H1 (cell line): ENCODE measurements at regions not wholly inside any gene's neighbourhood (a gene's known extent, or its start where the extent isn't known, plus 50 kb on each side); places are given as distances from the start of the nearest gene placed in this dataset.

ENCODE experiments used
- CTCF ChIA-PET: fragments of 300-600 bp; sonication (Branson Sonifier 250); formaldehyde crosslinking; loops from one replicate; lab custom pipeline; 2021; ENCODE audit not compliant: partially characterized antibody; lab: Charles Lee
- POLR2A ChIA-PET: fragments of 300-600 bp; sonication (Branson Sonifier 250); formaldehyde crosslinking; loops from one replicate; lab custom pipeline; 2021; ENCODE audit warnings: inconsistent platforms; ENCODE audit not compliant: partially characterized antibody; lab: Charles Lee
- DNase-seq, 2 experiments: peaks; one replicate each; pipeline versions ENCODE4 v3.0.0 to v3.0.0-alpha.2; 2010 to 2022; ENCODE audit warnings: low spot score in 2 of 2, low read depth in 1 of 2, mixed read lengths in 1 of 2
- FAIRE-seq: peaks from 2 replicates; lab custom pipeline; 2011; peaks lifted over from hg19 to GRCh38; lab: Jason Lieb, UNC
- H2AFZ ChIP-seq: 2 replicates; pipeline ENCODE4 v1.8.1; 2012; ENCODE audit warnings: low read length, inconsistent platforms
- H2AK5ac ChIP-seq: 2 replicates; pipeline ENCODE4 v1.6.1; 2013; ENCODE audit warnings: low read depth, low read length
- H2BK120ac ChIP-seq: replicated peaks from 2 replicates; pipeline ENCODE3; 2013; ENCODE audit warnings: low read depth, low read length, inconsistent platforms
- H2BK12ac ChIP-seq: 2 replicates; pipeline ENCODE4 v1.6.1; 2013; ENCODE audit warnings: low read depth, low read length
- H2BK15ac ChIP-seq: 2 replicates; pipeline ENCODE4 v1.6.1; 2013; ENCODE audit warnings: low read length
- H2BK20ac ChIP-seq: 2 replicates; pipeline ENCODE4 v1.6.1; 2013; ENCODE audit warnings: low read length
- H2BK5ac ChIP-seq: 2 replicates; pipeline ENCODE4 v1.6.1; 2013; ENCODE audit warnings: low read depth, low read length
- H3K14ac ChIP-seq: 2 replicates; pipeline ENCODE4 v1.6.1; 2013; ENCODE audit warnings: inconsistent platforms; ENCODE audit not compliant: insufficient read length
- H3K18ac ChIP-seq: 2 replicates; pipeline ENCODE4 v1.6.1; 2013; ENCODE audit warnings: low read length; ENCODE audit errors: extremely low read depth
- H3K23ac ChIP-seq: 2 replicates; pipeline ENCODE4 v1.6.1; 2013; ENCODE audit warnings: inconsistent platforms; ENCODE audit not compliant: insufficient read length
- H3K23me2 ChIP-seq: 2 replicates; pipeline ENCODE4 v1.6.1; 2013; ENCODE audit warnings: low read depth, low read length
- H3K27ac ChIP-seq: 2 replicates; pipeline ENCODE4 v1.6.1; 2011; ENCODE audit warnings: low read depth, low read length, inconsistent platforms
- H3K27me3 ChIP-seq, 4 experiments: replicated peaks in 1 of 4; 1 replicate in 1 of 4; 2 replicates in 3 of 4; pipeline versions ENCODE4 v1.6.1 to v1.8.1; 2011 to 2013; ENCODE audit warnings: low read length in 3 of 4, mild to moderate bottlenecking in 3 of 4, inconsistent platforms in 2 of 4, mixed read lengths in 2 of 4, moderate library complexity in 1 of 4; ENCODE audit not compliant: control insufficient read depth in 3 of 4, insufficient read depth in 3 of 4; ENCODE audit errors: extremely low read depth in 1 of 4
- H3K36me3 ChIP-seq, 4 experiments: 2 replicates each; pipeline versions ENCODE4 v1.6.1 to v1.8.1; 2011 to 2013; ENCODE audit warnings: mild to moderate bottlenecking in 4 of 4, low read length in 3 of 4, moderate library complexity in 2 of 4, control low read depth in 1 of 4, inconsistent platforms in 1 of 4; ENCODE audit not compliant: insufficient read depth in 4 of 4, control insufficient read depth in 2 of 4
- H3K4ac ChIP-seq: replicated peaks from 2 replicates; pipeline ENCODE3; 2013; ENCODE audit warnings: low read length, low read depth, mixed read lengths, inconsistent platforms; ENCODE audit not compliant: insufficient read length
- H3K4me1 ChIP-seq, 4 experiments: replicated peaks in 1 of 4; 1 replicate in 1 of 4; 2 replicates in 3 of 4; pipeline versions ENCODE4 v1.6.1 to v1.8.1; 2011 to 2013; ENCODE audit warnings: low read length in 3 of 4, inconsistent platforms in 2 of 4, mixed read lengths in 1 of 4; ENCODE audit not compliant: insufficient read depth in 4 of 4, control insufficient read depth in 3 of 4
- H3K4me2 ChIP-seq, 2 experiments: 2 replicates each; pipeline versions ENCODE4 v1.6.1 to v1.8.1; 2011 to 2013; ENCODE audit warnings: low read depth in 2 of 2, low read length in 2 of 2, control low read depth in 1 of 2, inconsistent platforms in 1 of 2, mild to moderate bottlenecking in 1 of 2; ENCODE audit not compliant: insufficient read depth in 1 of 2
- H3K4me3 ChIP-seq, 4 experiments: fragments of 200-600, 300-600 bp in 1 of 4; sonication (generic), shearing (Covaris generic), sonication (Bioruptor Twin) in 1 of 4; 2 replicates each; pipeline versions ENCODE4 v1.5.1 to v1.8.1; 2011 to 2016; ENCODE audit warnings: low read length in 4 of 4, low read depth in 3 of 4, control low read depth in 2 of 4, inconsistent platforms in 2 of 4, mild to moderate bottlenecking in 2 of 4, mixed read lengths in 1 of 4, moderate library complexity in 1 of 4; ENCODE audit not compliant: insufficient read depth in 2 of 4; ENCODE audit errors: extremely low read depth in 1 of 4
- H3K56ac ChIP-seq: replicated peaks from 2 replicates; pipeline ENCODE3; 2013; ENCODE audit warnings: low read depth, mild to moderate bottlenecking, mixed read lengths, low read length, inconsistent platforms; ENCODE audit not compliant: insufficient read length
- H3K79me1 ChIP-seq: 2 replicates; pipeline ENCODE4 v1.6.1; 2013; ENCODE audit warnings: low read depth, low read length, control low read depth
- H3K79me2 ChIP-seq, 2 experiments: 2 replicates each; pipeline versions ENCODE4 v1.6.1 to v1.8.1; 2012 to 2013; ENCODE audit warnings: low read length in 2 of 2, mild to moderate bottlenecking in 2 of 2, inconsistent platforms in 1 of 2; ENCODE audit not compliant: insufficient read depth in 2 of 2, control insufficient read depth in 1 of 2
- H3K9ac ChIP-seq, 4 experiments: replicated peaks in 1 of 4; 1 replicate in 1 of 4; 2 replicates in 3 of 4; pipeline versions ENCODE4 v1.6.1 to v1.8.1; 2011 to 2013; ENCODE audit warnings: low read depth in 3 of 4, low read length in 3 of 4, control low read depth in 2 of 4, mild to moderate bottlenecking in 2 of 4, moderate library complexity in 2 of 4, inconsistent platforms in 1 of 4; ENCODE audit errors: extremely low read depth in 1 of 4
- H3K9me3 ChIP-seq, 2 experiments: 2 replicates each; pipeline versions ENCODE4 v1.6.1 to v1.8.1; 2012 to 2013; ENCODE audit warnings: mild to moderate bottlenecking in 2 of 2, moderate library complexity in 2 of 2, control low read depth in 1 of 2, inconsistent platforms in 1 of 2, low read depth in 1 of 2, low read length in 1 of 2, mixed read lengths in 1 of 2; ENCODE audit not compliant: insufficient read depth in 2 of 2
- H4K20me1 ChIP-seq, 2 experiments: replicated peaks in 1 of 2; 2 replicates each; pipeline versions ENCODE3 to v1.8.1; 2011 to 2013; ENCODE audit warnings: inconsistent platforms in 2 of 2, low read length in 2 of 2, mild to moderate bottlenecking in 1 of 2; ENCODE audit not compliant: insufficient read depth in 2 of 2, control insufficient read depth in 1 of 2
- H4K5ac ChIP-seq: 2 replicates; pipeline ENCODE4 v1.6.1; 2013; ENCODE audit warnings: low read length, low read depth, mixed read lengths, inconsistent platforms; ENCODE audit not compliant: insufficient read length
- H4K8ac ChIP-seq: 2 replicates; pipeline ENCODE4 v1.8.0; 2013; ENCODE audit warnings: mild to moderate bottlenecking, moderate library complexity, low read length, inconsistent platforms; ENCODE audit not compliant: insufficient read depth; ENCODE audit errors: extremely low read depth
- H4K91ac ChIP-seq: replicated peaks from 2 replicates; pipeline ENCODE3; 2013; ENCODE audit warnings: low read length, mixed read lengths, inconsistent platforms; ENCODE audit not compliant: insufficient read length
- ASH2L ChIP-seq: fragments of 200-600, 300-600 bp; sonication (generic); IDR thresholded peaks from one replicate; pipeline ENCODE4 v1.7.1; 2017; ENCODE audit warnings: low read length
- BRCA1 ChIP-seq: IDR thresholded peaks from 2 replicates; pipeline ENCODE4 v1.6.1; 2012; ENCODE audit warnings: low read depth, low read length, improper control_type of control experiment
- CBX8 ChIP-seq: fragments of 300-800, 300-1000 bp; sonication (generic); IDR thresholded peaks from 2 replicates; pipeline ENCODE4 v1.7.1; 2016; ENCODE audit warnings: low read depth, low read length, borderline replicate concordance
- CEBPB ChIP-seq: IDR thresholded peaks from 2 replicates; pipeline ENCODE4 v1.6.1; 2012; ENCODE audit warnings: low read depth, low read length
- CHD1 ChIP-seq: IDR thresholded peaks from 2 replicates; pipeline ENCODE4 v1.6.1; 2012; ENCODE audit warnings: low read depth, low read length, improper control_type of control experiment
- CHD2 ChIP-seq: IDR thresholded peaks from 2 replicates; pipeline ENCODE4 v1.6.1; 2012; ENCODE audit warnings: low read length, improper control_type of control experiment
- CTBP2 ChIP-seq: IDR thresholded peaks from 2 replicates; pipeline ENCODE4 v1.7.0; 2011; ENCODE audit warnings: borderline replicate concordance, mild to moderate bottlenecking, moderate library complexity, mixed read lengths, low read length; ENCODE audit not compliant: insufficient read depth, insufficient read length
- GABPA ChIP-seq: IDR thresholded peaks from 2 replicates; pipeline ENCODE4 v1.6.1; 2011; ENCODE audit warnings: mild to moderate bottlenecking, low read length, moderate library complexity, borderline replicate concordance; ENCODE audit not compliant: insufficient read depth
- HDAC2 ChIP-seq, 2 experiments: fragments of 300-600 bp in 1 of 2; sonication (generic) in 1 of 2; IDR thresholded peaks; 2 replicates each; pipeline ENCODE4 v1.6.1; 2011 to 2012; ENCODE audit warnings: low read depth in 2 of 2, low read length in 2 of 2, mild to moderate bottlenecking in 2 of 2, moderate library complexity in 2 of 2, borderline replicate concordance in 1 of 2, inconsistent platforms in 1 of 2
- HDAC6 ChIP-seq: IDR thresholded peaks from one replicate; pipeline ENCODE4 v1.7.1; 2012; ENCODE audit warnings: low read depth, mild to moderate bottlenecking, inconsistent platforms, low read length, moderate library complexity
- JUND ChIP-seq: IDR thresholded peaks from 2 replicates; pipeline ENCODE4 v1.6.1; 2011; ENCODE audit warnings: mild to moderate bottlenecking, improper control_type of control experiment, low read length
- RAD21 ChIP-seq, 2 experiments: IDR thresholded peaks in 1 of 2; conservative IDR thresholded peaks in 1 of 2; 2 replicates each; pipeline ENCODE4 v1.6.1; 2011; ENCODE audit warnings: low read depth in 2 of 2, low read length in 2 of 2, improper control_type of control experiment in 1 of 2, inconsistent platforms in 1 of 2, mild to moderate bottlenecking in 1 of 2, moderate library complexity in 1 of 2
- RXRA ChIP-seq: IDR thresholded peaks from 2 replicates; pipeline ENCODE4 v1.6.1; 2011; ENCODE audit warnings: low read depth, mild to moderate bottlenecking, low read length, moderate library complexity; ENCODE audit not compliant: insufficient read depth
- SIN3A ChIP-seq, 2 experiments: IDR thresholded peaks in 1 of 2; conservative IDR thresholded peaks in 1 of 2; 2 replicates each; pipeline ENCODE4 v1.6.1; 2011 to 2012; ENCODE audit warnings: low read length in 2 of 2, improper control_type of control experiment in 1 of 2, low read depth in 1 of 2, mild to moderate bottlenecking in 1 of 2
- SIRT6 ChIP-seq: IDR thresholded peaks from one replicate; pipeline ENCODE4 v1.7.1; 2012; ENCODE audit warnings: low read length, inconsistent platforms
- ZNF274 ChIP-seq: IDR thresholded peaks from 2 replicates; pipeline ENCODE4 v1.7.0; 2012; ENCODE audit warnings: low read length, borderline replicate concordance; ENCODE audit errors: extremely low read depth

DNA sequence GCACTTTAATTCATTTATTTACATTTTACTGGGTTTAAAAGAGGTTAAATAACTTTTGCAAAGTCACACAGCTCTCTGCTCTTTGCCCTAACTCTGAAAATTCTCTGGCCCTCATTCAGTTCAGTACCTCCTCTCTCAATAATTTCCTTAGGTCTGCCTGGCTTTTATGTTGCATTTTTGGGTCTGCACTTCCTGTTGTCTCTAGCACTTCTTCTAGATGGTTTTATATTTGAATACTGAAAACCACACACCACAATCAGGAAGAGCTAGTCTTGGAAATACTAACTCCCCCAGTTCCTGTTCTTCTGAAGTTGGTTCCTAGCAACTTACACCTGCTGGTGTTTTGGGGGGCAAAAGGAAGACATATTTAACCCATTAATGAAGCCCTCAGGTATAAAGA lies 577.9 kb downstream of the HS3ST4 start:
- ChIA-PET CTCF (interaction anchor here (0.9 kb wide), 1 partner anchor 438 kb away, joined by 3 read pairs; no protein-coding TSS in a partner anchor), POLR2A (no interaction called here)
- Histone ChIP-seq H2AK5ac (no peak overlapping the region), H3K9ac (no peak overlapping the region), H3K9me3 (no peaks in the 10 kb centered on the region), H3K4me3 (no peak overlapping the region), H3K4me1 (no peaks in the 10 kb centered on the region), H4K8ac (no peak overlapping the region), H2BK120ac (no peak overlapping the region), H3K4ac (no peak overlapping the region), H2AFZ (no peak overlapping the region), H4K5ac (no peak overlapping the region), H4K91ac (no peak overlapping the region), H3K79me2 (no peaks in the 10 kb centered on the region), H3K18ac (no peak overlapping the region), H3K27me3 (no peaks in the 10 kb centered on the region), H2BK20ac (no peak overlapping the region), H2BK15ac (no peak overlapping the region), H2BK5ac (no peak overlapping the region), H3K14ac (no peak overlapping the region), H3K23ac (no peak overlapping the region), H3K27ac (no peak overlapping the region), H2BK12ac (no peak overlapping the region), H3K4me2 (no peak overlapping the region), H3K36me3 (no peaks in the 10 kb centered on the region), H4K20me1 (peaks cover 2% of the 10 kb centered on the region in 2 experiments), H3K56ac (no peak overlapping the region), H3K23me2 (peaks cover 5% of the 10 kb centered on the region; the same call in 1 of the 2 replicates), H3K79me1 (no peaks in the 10 kb centered on the region)
- no peak for DNase-seq
- FAIRE-seq = no peak
- TF ChIP-seq SIN3A (conservative IDR thresholded peaks at IDR 0.05 in 1 of 2, IDR thresholded peaks at IDR 0.05 in 1 of 2; ENCODE audit: low read depth in 1 of 2, low read length in 2 of 2) (no peak), ASH2L (no peak), CHD2 (no peak), GABPA (no peak), HDAC2 (IDR thresholded peaks at IDR 0.05; ENCODE audit: borderline replicate concordance in 1 of 2, low read depth in 2 of 2, low read length in 2 of 2) (no peak), CTBP2 (no peak), SIRT6 (no peak), CBX8 (no peak), JUND (no peak), RXRA (no peak), BRCA1 (no peak), RAD21 (IDR thresholded peaks at IDR 0.05 in 1 of 2, conservative IDR thresholded peaks at IDR 0.05 in 1 of 2; ENCODE audit: low read depth in 2 of 2, low read length in 2 of 2) (no peak), HDAC6 (no peak), CHD1 (no peak), ZNF274 (no peak), CEBPB (no peak)
